Left ventricle myocardium inferior (tissue), 1 donor: ENCODE measurements at regions not wholly inside any gene's neighbourhood (a gene's known extent, or its start where the extent isn't known, plus 50 kb on each side); places are given as distances from the start of the nearest gene placed in this dataset.
A peak's percentile ranks its signal among the peaks of the same experiment; 100 is the strongest.

Experiments
- DNase-seq: peaks from one replicate; pipeline ENCODE4 v3.0.0-alpha.2; 2020
- H3K27ac ChIP-seq: fragments of 200-600 bp; replicated peaks from 2 replicates; pipeline ENCODE4 v1.8.0; 2021
- H3K27me3 ChIP-seq: fragments of 200-600 bp; 2 replicates; pipeline ENCODE4 v1.8.0; 2021; ENCODE audit warnings: low read depth
- H3K36me3 ChIP-seq: fragments of 200-600 bp; 2 replicates; pipeline ENCODE4 v1.8.0; 2021
- H3K4me1 ChIP-seq: fragments of 200-600 bp; 2 replicates; pipeline ENCODE4 v1.8.0; 2021
- H3K4me3 ChIP-seq: fragments of 200-600 bp; 2 replicates; pipeline ENCODE4 v1.8.0; 2021; ENCODE audit warnings: mild to moderate bottlenecking, moderate library complexity
- H3K9me3 ChIP-seq: fragments of 200-600 bp; replicated peaks from 2 replicates; pipeline ENCODE4 v1.8.0; 2021
- CTCF ChIP-seq: fragments of 200-600 bp; IDR thresholded peaks from 2 replicates; pipeline ENCODE4 v1.8.0; 2021; ENCODE audit warnings: antibody characterized with exemption, mild to moderate bottlenecking, borderline replicate concordance
- intact Hi-C: fragments of 100-400 bp; cut with micrococcal nuclease; formaldehyde crosslinking; loops from one replicate; pipeline ENCODE4 v1.11.0; 2022
- donor health status: DM: no; HTN: yes; CAD: no; lungs with severe emphysema.

GRCh38 chr9:13513716-13514444, 234.4 kb upstream of the MPDZ start:
- Histone ChIP-seq H3K27me3 (no peaks in the 10 kb centered on the region), H3K4me3 (no peak overlapping the region), H3K9me3 (no peaks in the 10 kb centered on the region), H3K4me1 (peaks cover 24% of the 10 kb centered on the region), H3K36me3 (no peaks in the 10 kb centered on the region), H3K27ac (peak overlapping the region; percentile 84)
- TF ChIP-seq CTCF: no peak
- no peak for DNase-seq
- intact Hi-C loops: no loop called here

GRCh38 chr9:13513286-13513685, 233.8 kb upstream of the MPDZ start:
- peak overlapping the region; percentile 84 for H3K27ac ChIP-seq
- no peaks in the 10 kb centered on the region for H3K27me3 ChIP-seq
- H3K4me3 ChIP-seq: no peak overlapping the region
- no peaks in the 10 kb centered on the region for H3K9me3 ChIP-seq
- H3K36me3 ChIP-seq: no peaks in the 10 kb centered on the region
- no peak for DNase-seq
- peaks cover 24% of the 10 kb centered on the region for H3K4me1 ChIP-seq
- TF ChIP-seq CTCF: no peak
- intact Hi-C loops: no loop called here

- Histone ChIP-seq H3K27ac (no peak overlapping the region), H3K36me3 (no peaks in the 10 kb centered on the region), H3K4me1 (peaks cover 18% of the 10 kb centered on the region), H3K4me3 (no peak overlapping the region), H3K27me3 (no peaks in the 10 kb centered on the region), H3K9me3 (no peaks in the 10 kb centered on the region)
- intact Hi-C loops: no loop called here
- no peak for TF ChIP-seq CTCF
- no peak for DNase-seq
These were observed 229.2 kb upstream of the MPDZ start for GRCh38 chr9:13508681-13509080.

GRCh38 chr9:13508086-13508485, 228.6 kb upstream of the MPDZ start:
- Histone ChIP-seq H3K36me3 (no peaks in the 10 kb centered on the region), H3K27ac (no peak overlapping the region), H3K4me1 (peaks cover 12% of the 10 kb centered on the region), H3K9me3 (no peaks in the 10 kb centered on the region), H3K4me3 (no peak overlapping the region), H3K27me3 (no peaks in the 10 kb centered on the region)
- no peak for DNase-seq
- TF ChIP-seq CTCF: no peak
- intact Hi-C loops: no loop called here

GRCh38 chr9:13505797-13506196, 226.3 kb upstream of the MPDZ start:
- H3K4me1 ChIP-seq: no peaks in the 10 kb centered on the region
- no peak overlapping the region for H3K27ac ChIP-seq
- no peaks in the 10 kb centered on the region for H3K36me3 ChIP-seq
- no peak overlapping the region for H3K4me3 ChIP-seq
- no peaks in the 10 kb centered on the region for H3K9me3 ChIP-seq
- no peak for DNase-seq
- H3K27me3 ChIP-seq: no peaks in the 10 kb centered on the region
- intact Hi-C loops: no loop called here
- no peak for TF ChIP-seq CTCF

- no peak for DNase-seq
- H3K9me3 ChIP-seq: no peaks in the 10 kb centered on the region
- no peak overlapping the region for H3K27ac ChIP-seq
- TF ChIP-seq CTCF: no peak
- H3K4me3 ChIP-seq: no peak overlapping the region
- no peaks in the 10 kb centered on the region for H3K36me3 ChIP-seq
- no peaks in the 10 kb centered on the region for H3K27me3 ChIP-seq
- intact Hi-C loops: no loop called here
- H3K4me1 ChIP-seq: no peaks in the 10 kb centered on the region
These were observed 224.1 kb upstream of the MPDZ start for GRCh38 chr9:13503599-13503998.
